T-helper 22 cell (primary cell): ENCODE measurements at regions not wholly inside any gene's neighbourhood (a gene's known extent, or its start where the extent isn't known, plus 50 kb on each side); places are given as distances from the start of the nearest gene placed in this dataset.
"Not testable (repeated sequence)": the region's sequence is repeated elsewhere in the genome, so short reads cannot be mapped to it uniquely, and the experiment has no call there.

ENCODE experiments used
- DNase-seq: peaks from one replicate; pipeline ENCODE4 v3.0.0-alpha.2; 2020; ENCODE audit warnings: low read depth

DNA sequence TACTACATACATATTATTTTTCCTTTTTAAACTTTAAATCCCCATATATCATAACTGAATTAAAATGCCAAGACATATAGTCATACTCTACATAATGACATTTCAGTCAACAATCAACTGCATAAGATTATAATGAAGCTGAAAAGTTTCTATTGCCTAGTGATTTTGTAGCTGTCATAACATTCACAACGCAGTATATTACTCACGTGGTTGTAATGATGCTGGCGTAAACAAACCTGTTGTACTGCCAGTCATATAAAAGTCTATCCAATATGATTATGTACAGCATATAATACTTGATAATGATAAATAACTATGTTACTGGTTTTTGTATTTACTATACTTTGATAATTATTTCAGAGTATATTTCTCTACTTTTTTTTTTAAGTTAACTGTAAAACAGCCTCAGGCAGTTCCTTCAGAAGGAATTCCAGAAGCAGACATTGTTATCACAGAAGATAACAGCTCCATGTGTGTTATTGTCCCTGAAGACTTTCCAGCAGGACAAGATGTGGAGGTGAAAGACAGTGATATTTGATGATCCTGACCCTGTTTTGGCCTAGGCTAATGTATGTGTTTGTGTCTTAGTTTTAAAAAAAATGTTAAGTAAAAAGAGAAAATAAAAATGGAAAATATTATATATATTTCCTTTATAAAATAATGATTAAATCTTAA is 443.4 kb upstream of the UBE2E2 start:
- DNase-seq, result no peak

GRCh38 chr3:22765679-22766078 is 437.4 kb upstream of the UBE2E2 start:
- no peak for DNase-seq

DNA sequence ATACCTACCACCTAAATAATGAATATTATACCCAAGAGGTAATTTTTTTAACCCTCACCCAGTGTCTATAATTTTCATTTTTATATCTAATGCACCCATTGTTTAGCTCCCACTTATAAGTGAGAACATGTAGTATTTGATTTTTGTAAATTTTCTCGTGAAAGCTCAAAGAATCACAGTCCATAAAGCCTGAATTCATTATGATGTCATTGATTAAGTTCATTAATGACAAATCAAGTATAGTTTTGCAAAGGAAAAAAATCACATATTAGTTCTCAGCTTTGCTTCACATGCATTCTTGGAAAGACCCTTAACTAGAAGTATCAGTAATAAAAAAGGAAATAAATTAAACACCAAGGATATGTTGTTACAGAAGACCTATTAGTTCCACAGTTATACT is 425.3 kb upstream of the UBE2E2 start:
- DNase-seq, result no peak

GRCh38 chr3:22779737-22780136 is 423.4 kb upstream of the UBE2E2 start:
- no peak for DNase-seq

GRCh38 chr3:22792533-22792932 is 410.6 kb upstream of the UBE2E2 start:
- no peak for DNase-seq

- DNase-seq, result no peak
Observed at GRCh38 chr3:22795917-22796316, 407.2 kb upstream of the UBE2E2 start.

DNA sequence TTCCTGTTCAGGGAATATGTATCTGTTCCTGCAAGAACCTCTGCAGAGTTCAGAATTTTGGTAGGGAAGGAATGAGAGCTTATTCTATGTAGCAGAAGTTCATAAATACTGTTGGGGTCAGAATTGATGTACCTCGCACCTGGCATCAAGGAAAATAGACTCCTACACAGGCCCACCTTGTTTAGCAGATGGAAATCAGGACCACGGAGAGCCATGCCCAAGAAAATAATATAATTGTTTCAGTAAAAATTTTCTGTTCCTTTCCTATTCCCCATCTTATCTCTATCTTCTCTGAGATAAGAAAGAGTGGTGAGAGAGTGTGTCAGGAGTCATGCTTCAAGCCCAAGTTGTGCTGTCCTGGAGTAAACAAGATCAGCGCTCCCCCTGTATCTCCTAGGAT is 404.7 kb upstream of the UBE2E2 start:
- no peak for DNase-seq

DNA sequence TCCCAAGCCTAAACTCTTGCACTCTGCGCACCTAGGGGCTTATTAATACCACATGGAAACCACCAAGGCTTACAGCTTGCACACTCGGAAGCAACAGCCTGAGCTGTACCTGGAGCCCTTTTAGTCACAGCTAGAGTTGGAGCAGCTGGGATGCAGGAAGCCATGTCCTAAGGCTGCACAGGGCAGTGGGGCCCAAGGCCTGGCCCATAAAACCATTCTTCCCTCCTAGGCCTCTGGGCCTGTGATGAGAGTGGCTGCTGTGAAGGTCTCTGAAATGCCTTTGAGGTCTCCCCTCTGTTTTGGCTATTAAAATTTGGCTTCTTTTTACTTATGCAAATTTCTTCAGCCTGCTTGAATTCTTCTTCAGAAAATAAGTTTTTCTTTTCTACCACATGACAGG is 383.9 kb upstream of the UBE2E2 start:
- DNase-seq, result no peak

DNA sequence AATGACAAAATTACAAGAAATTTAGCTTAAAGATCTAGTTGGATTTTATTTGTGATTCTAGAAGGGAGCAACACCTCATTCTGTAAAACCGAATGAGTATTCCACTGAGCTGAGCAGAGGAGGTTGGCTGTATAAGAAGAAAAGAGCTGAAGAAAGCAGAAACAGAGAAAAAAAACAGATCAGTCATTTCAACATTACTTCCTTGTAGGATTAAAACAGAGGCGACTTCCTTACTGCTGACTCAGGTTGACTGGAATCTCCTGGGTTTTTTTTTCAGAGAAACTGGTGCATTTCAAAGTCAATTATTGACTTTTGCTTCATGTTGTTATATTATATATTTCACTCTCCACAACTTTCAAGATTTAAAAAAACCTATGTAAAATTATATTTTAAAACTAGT is 368.1 kb upstream of the UBE2E2 start:
- no peak for DNase-seq

DNA sequence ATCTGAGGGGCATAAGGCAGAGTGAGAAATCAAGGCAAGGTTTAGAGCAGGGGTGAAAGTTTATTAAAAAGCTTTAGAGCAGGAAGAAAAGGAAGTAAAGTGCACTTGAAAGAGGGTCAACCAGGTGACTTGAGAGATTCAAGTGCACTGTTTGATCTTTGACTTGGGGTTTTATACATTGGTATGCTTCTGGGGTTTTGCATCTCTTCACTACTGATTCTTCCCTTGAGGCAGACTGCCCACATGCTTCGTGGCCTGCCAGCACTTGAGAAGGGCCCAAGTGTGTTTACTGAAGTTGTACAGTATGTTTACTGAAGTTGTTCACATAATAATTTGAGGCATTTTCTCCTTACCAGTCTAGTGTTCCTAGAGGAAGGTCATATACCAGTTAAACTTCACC is 367.0 kb upstream of the UBE2E2 start:
- no peak for DNase-seq

DNA sequence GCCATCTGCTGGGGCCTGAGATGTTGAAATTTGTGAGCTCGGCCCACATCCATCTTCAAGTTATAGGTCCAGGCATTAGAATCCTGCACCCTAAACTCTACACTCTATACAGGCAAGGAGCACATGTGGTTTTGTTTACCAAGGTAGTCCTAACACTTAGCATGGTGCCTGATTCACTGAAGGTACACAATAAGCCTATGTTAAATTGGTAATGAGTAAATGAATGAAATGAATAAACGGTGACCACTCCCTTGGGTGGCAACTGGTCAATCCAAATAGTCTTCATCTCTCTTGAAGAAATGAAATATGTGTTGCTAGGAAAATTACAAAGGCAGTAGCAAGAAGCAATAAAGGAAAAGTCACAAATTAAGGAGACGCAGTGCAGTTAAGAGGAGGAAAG is 359.3 kb upstream of the UBE2E2 start:
- DNase-seq, result no peak

DNA sequence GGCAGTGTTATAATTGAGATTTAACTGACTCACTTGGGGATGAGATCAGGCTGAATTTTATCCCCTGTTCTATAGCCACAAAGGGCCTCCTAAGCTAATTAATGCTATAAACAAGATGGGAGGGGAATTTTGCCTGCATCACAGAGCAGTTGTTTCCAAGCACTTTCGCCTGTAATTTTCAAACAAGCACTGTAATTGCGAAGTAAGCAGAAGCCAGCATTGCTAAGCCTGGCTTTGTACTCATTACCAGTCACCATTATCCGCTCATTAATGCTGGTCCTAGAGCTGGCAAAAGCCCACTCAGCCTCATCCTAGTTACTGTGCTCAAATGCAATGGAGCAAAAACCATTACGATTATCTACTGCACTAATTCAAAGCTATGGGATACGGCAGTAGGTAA is 356.6 kb upstream of the UBE2E2 start:
- DNase-seq, result no peak

DNA sequence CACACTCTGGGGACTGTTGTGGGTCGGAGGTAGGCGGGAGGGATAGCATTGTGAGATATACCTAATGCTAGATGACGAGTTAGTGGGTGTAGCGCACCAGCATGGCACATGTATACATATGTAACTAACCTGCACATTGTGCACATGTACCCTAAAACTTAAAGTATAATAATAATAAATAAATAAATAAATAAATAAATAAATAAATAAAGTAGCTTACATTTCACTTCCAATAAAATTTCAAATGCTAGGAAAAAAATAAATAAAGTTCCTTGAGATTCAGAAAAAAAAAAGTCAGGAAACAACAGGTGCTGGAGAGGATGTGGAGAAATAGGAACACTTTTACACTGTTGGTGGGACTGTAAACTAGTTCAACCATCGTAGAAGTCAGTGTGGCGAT is 353.5 kb upstream of the UBE2E2 start:
- DNase-seq, result not testable (repeated sequence)

- DNase-seq, result no peak
Observed at GRCh38 chr3:22856811-22857210, 346.3 kb upstream of the UBE2E2 start.

DNA sequence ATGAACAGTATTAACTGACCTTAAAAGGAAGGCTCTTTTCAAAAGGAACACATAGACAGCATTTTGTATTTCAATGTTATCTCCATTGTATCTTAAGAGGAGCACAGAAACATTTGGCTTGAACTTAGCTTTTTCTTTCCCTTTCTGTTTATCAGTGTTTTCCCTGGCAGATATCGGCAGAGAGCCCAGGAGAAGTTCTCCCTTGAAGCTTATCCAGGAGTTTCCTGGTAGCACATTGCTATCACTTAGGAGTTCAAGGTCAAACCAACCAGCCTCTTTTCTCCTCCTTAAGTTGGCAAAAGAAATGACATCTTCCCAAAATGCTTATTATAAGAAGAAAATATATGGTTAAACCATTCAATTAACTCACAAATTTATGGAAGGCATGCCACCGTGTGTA is 344.6 kb upstream of the UBE2E2 start:
- DNase-seq, result no peak

- DNase-seq, result no peak
Observed at GRCh38 chr3:22859618-22860017, 343.5 kb upstream of the UBE2E2 start.

- no peak for DNase-seq
Observed at GRCh38 chr3:22861426-22861825, 341.7 kb upstream of the UBE2E2 start.

GRCh38 chr3:22862111-22862510 is 341.0 kb upstream of the UBE2E2 start:
- no peak for DNase-seq

- DNase-seq, result not testable (repeated sequence)
Observed at GRCh38 chr3:22882834-22883233, 320.3 kb upstream of the UBE2E2 start.

GRCh38 chr3:22885039-22885438 is 318.1 kb upstream of the UBE2E2 start:
- no peak for DNase-seq

- DNase-seq, result no peak
Observed at GRCh38 chr3:22885574-22886341, 317.4 kb upstream of the UBE2E2 start.

DNA sequence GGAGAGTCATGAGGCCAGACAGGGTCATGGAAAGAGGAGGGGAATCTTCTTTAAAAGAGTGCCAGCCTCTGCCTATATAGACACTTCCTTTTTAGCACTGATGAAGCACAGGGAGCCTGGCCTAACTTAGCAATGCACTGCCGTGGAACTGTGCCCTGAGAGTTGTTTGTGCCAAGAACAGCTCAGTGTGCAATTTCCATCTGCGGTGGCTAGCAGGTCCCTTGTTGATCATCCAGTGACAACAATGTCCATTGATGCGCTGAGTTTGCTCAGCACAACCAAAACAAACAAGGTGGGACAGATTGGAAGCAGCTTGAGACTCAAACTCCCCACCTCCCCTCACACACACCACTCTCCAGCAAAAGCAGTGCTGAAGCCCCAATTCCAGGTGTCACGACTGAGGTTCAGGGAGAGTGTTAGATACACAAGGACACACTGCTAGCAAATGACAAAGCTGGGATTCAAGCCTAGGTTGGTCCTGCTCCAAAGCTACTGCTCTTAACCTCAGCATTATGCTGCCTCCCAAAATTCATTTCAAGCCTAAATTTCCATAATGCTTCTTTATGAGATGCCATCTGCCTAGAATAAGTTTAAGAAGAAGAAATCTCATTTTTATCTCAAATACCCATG is 316.6 kb upstream of the UBE2E2 start:
- DNase-seq, result no peak

DNA sequence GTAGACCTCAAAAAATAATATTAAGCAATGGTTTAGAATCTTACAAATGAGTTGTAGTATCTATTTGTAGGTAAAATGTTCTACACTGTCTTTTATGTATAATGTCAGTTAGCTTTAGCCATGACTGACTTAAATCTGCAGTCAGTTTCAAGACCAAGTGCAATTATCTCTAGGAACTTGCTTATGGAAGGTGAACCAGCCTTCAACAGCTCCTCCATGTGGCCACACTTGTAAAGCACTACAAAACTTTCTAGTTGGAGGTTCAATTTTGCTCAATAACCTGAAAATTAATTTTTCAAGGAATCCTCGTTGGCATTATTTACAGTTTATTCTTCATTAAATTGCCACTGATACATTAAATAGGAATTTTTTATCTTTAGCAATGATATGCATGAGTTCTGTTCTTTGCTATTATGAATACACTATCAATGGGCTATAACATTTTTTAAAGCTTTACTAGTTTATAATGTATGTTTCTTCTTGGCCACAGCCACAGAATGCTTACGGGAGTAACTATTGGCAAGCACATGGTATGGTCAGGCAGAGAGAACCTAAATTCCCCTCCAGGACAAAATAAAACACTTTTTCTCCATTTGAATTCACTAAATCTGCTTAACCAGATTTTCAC is 315.3 kb upstream of the UBE2E2 start:
- no peak for DNase-seq
